Duodenal mucosa (tissue), 2 donors: ENCODE measurements at regions not wholly inside any gene's neighbourhood (a gene's known extent, or its start where the extent isn't known, plus 50 kb on each side); places are given as distances from the start of the nearest gene placed in this dataset.
"Not testable (repeated sequence)": the region's sequence is repeated elsewhere in the genome, so short reads cannot be mapped to it uniquely, and the experiment has no call there.

Experiments
- H3K27ac ChIP-seq: one replicate; pipeline ENCODE4 v1.7.0; 2013; ENCODE audit warnings: low read depth, low read length
- H3K27me3 ChIP-seq, 2 donors: one replicate each; pipeline ENCODE4 v1.7.0; 2013; ENCODE audit warnings: low read length in 2 of 2, control low read depth in 1 of 2; ENCODE audit not compliant: insufficient read depth in 2 of 2, control insufficient read depth in 1 of 2
- H3K36me3 ChIP-seq, 2 donors: one replicate each; pipeline ENCODE4 v1.7.0; 2013; ENCODE audit warnings: low read length in 2 of 2, control low read depth in 1 of 2; ENCODE audit not compliant: insufficient read depth in 2 of 2, control insufficient read depth in 1 of 2
- H3K4me1 ChIP-seq, 2 donors: one replicate each; pipeline ENCODE4 v1.7.0; 2013; ENCODE audit warnings: low read length in 2 of 2, control low read depth in 1 of 2; ENCODE audit not compliant: insufficient read depth in 2 of 2, control insufficient read depth in 1 of 2
- H3K4me3 ChIP-seq, 2 donors: one replicate each; pipeline ENCODE4 v1.7.0; 2013; ENCODE audit warnings: low read length in 2 of 2, low read depth in 1 of 2
- H3K9ac ChIP-seq, 2 donors: one replicate each; pipeline ENCODE4 v1.7.0; 2013; ENCODE audit warnings: low read length in 2 of 2, low read depth in 1 of 2
- H3K9me3 ChIP-seq, 2 donors: one replicate each; pipeline ENCODE4 v1.7.0; 2013; ENCODE audit warnings: low read length in 2 of 2, control low read depth in 1 of 2; ENCODE audit not compliant: control insufficient read depth in 1 of 2

- not testable (repeated sequence) for H3K4me3 ChIP-seq, H3K27ac ChIP-seq, H3K27me3 ChIP-seq, H3K4me1 ChIP-seq, H3K36me3 ChIP-seq, H3K9me3 ChIP-seq, H3K9ac ChIP-seq
Observed at GRCh38 chr14:19202053-19202442, 232.1 kb downstream of the POTEG start.

DNA sequence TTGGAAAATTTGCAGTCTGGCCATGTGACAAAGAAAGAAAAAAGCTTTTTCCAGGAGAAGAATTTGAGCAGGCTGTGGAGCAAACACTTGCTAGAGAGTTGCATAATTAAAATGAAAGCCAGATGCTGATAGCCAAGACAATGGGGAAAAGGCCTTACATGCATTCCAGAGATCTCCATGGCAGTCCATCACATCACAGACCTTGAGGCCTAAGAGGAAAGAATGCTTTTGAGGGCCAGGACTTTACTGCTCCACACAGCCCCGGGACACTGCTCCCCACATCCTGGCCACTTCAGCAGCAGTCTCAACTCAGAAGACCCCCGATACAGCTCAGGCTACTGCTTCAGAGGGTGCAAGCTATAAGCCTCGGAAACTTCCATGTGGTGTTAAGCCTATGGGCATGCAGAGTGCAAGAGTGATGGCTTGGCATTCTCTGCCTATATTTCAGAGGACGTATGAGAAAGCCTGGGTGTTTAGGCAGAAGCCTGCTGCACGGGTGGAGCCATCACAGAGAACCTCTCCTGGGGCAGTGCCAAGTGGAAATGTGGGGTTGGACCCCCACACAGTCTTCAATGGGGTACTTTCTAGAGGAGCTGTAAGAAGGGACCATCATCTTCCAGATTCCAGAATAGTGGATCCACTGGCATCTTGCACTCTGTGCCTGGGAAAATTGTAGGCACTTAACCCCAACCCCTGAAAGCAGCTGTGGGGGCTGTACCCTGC lies 230.7 kb downstream of the POTEG start:
- H3K27ac ChIP-seq, H3K4me1 ChIP-seq, H3K9me3 ChIP-seq, H3K36me3 ChIP-seq, H3K27me3 ChIP-seq, H3K4me3 ChIP-seq, H3K9ac ChIP-seq: not testable (repeated sequence)

DNA sequence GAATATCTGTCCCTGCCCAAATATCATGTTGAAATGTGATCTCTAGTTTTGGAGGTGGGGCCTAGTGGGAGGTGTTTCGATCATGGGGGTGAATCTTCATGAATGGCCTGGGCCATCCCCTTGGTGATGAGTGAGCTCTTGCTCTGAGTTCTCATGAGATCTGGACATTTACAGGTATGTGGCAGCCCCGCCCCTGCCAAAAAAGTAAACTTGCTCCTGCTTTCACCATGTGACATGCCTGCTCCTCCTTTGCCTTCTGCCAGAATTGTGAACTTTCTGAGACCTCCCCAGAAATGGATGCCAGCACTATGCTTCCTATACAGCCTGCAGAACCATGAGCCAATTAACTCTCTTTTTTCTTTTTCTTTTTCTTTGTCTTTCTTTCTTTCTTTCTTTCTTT lies 229.3 kb downstream of the POTEG start:
- H3K9me3 ChIP-seq, H3K9ac ChIP-seq, H3K4me3 ChIP-seq, H3K27ac ChIP-seq, H3K36me3 ChIP-seq, H3K27me3 ChIP-seq, H3K4me1 ChIP-seq: not testable (repeated sequence)

GRCh38 chr14:19216480-19216879 lies 217.7 kb downstream of the POTEG start:
- H3K27ac ChIP-seq, H3K9me3 ChIP-seq, H3K9ac ChIP-seq, H3K27me3 ChIP-seq, H3K36me3 ChIP-seq, H3K4me3 ChIP-seq, H3K4me1 ChIP-seq: not testable (repeated sequence)

GRCh38 chr14:19219423-19219822 lies 214.7 kb downstream of the POTEG start:
- not testable (repeated sequence) for H3K36me3 ChIP-seq, H3K4me1 ChIP-seq, H3K27me3 ChIP-seq, H3K27ac ChIP-seq, H3K9me3 ChIP-seq, H3K4me3 ChIP-seq, H3K9ac ChIP-seq

DNA sequence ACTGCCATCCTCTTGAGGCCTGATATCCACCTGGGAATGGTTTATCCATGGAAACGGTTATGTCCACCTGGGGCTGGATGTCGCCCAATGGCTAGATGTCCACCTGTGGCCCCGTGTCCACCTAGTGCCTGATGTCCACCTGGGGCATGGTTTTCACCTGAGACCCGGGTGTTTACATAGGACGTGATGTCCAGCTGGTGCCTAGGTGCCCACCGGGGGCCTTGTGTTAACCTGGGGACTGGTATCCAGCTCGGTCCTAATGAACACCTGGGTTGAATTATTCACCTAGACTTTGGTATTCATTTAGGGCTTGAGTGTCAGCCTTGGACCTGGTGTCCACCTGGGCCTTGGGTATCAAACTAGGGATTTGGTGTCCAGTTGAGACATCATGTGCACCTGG lies 202.7 kb downstream of the POTEG start:
- H3K27me3 ChIP-seq, H3K4me1 ChIP-seq, H3K36me3 ChIP-seq, H3K4me3 ChIP-seq, H3K27ac ChIP-seq, H3K9me3 ChIP-seq, H3K9ac ChIP-seq: not testable (repeated sequence)

DNA sequence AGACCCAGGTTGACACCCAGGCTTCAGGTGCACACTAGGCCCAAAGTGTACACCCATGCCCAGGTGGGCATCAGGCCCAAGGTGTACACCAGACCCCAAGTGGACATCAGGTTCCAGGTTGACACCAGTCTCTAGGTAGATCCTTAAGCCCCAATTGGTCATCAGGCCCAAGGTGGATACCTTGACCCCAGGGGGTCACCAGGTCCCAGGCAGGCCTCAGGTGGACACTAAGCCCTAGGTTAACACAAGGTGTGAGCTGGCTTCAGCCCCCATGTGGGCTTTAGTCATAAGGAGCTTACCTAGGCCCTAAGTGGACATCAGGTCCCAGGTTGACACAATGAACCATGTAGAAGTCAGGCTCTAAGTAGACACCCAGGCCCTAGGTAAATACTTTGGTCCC lies 200.1 kb downstream of the POTEG start:
- not testable (repeated sequence) for H3K4me1 ChIP-seq, H3K4me3 ChIP-seq, H3K27me3 ChIP-seq, H3K9ac ChIP-seq, H3K36me3 ChIP-seq, H3K9me3 ChIP-seq, H3K27ac ChIP-seq

- H3K36me3 ChIP-seq, H3K4me3 ChIP-seq, H3K9ac ChIP-seq, H3K4me1 ChIP-seq, H3K27ac ChIP-seq, H3K27me3 ChIP-seq, H3K9me3 ChIP-seq: not testable (repeated sequence)
Observed at GRCh38 chr14:19237656-19238055, 196.5 kb downstream of the POTEG start.

DNA sequence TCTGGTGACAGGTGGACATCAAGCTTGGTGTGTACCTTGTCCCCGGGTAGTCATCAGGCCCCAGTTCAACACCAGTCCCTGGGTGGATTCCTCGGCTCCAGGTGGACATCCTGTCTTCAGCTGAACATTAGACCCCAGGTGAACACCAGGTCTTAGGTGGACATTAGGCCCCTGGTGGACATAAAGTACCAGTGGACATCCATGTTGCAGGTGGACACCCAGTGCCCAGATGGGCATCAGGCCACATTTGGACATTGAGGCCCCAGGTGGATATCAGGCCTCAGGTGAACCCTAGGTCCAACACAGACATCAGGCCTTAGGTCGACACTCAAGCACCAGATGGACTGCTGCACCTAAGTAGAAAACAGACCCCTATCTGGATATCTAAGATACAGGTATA lies 195.6 kb downstream of the POTEG start:
- H3K4me1 ChIP-seq, H3K9ac ChIP-seq, H3K27ac ChIP-seq, H3K9me3 ChIP-seq, H3K27me3 ChIP-seq, H3K36me3 ChIP-seq, H3K4me3 ChIP-seq: not testable (repeated sequence)

GRCh38 chr14:19239981-19240380 lies 194.2 kb downstream of the POTEG start:
- not testable (repeated sequence) for H3K4me1 ChIP-seq, H3K27ac ChIP-seq, H3K4me3 ChIP-seq, H3K9me3 ChIP-seq, H3K27me3 ChIP-seq, H3K9ac ChIP-seq, H3K36me3 ChIP-seq

DNA sequence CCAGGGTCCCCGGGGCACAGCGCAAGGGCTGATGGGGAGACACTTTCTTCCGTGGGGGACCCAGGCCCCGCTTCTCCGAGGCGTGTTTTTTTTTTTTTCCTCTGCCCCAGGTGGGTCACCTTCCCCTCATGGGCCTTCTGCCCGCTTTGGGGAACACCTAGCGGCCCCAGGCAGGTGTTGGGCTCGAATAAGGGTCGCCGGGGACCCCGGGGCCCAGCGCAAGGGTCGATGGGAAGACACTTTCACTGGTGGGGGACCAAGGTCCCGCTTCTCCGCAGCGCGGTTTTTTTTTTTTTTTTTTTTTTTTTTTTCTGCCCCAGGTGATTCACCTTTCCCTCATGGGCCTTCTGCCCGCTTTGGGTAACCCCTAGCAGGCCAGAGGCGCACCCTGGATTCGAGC lies 193.8 kb downstream of the POTEG start:
- H3K36me3 ChIP-seq, H3K9me3 ChIP-seq, H3K27me3 ChIP-seq, H3K4me3 ChIP-seq, H3K4me1 ChIP-seq, H3K27ac ChIP-seq, H3K9ac ChIP-seq: not testable (repeated sequence)
